22Rv1 (cell line): ENCODE measurements at regions not wholly inside any gene's neighbourhood (a gene's known extent, or its start where the extent isn't known, plus 50 kb on each side); places are given as distances from the start of the nearest gene placed in this dataset.

Experiments used
- H3K27ac ChIP-seq: fragments of 450-650 bp; 2 replicates; pipeline ENCODE4 v1.5.1; 2017
- ZFX ChIP-seq: fragments of 450-650 bp; IDR thresholded peaks from 2 replicates; pipeline ENCODE4 v1.6.1; 2017; ENCODE audit warnings: antibody characterized with exemption, borderline replicate concordance
- TF ChIP-seq, protein P1 (sequence below): fragments of 450-650 bp; IDR thresholded peaks from 2 replicates; pipeline ENCODE4 v1.5.1; 2017; ENCODE audit warnings: mild to moderate bottlenecking

DNA sequence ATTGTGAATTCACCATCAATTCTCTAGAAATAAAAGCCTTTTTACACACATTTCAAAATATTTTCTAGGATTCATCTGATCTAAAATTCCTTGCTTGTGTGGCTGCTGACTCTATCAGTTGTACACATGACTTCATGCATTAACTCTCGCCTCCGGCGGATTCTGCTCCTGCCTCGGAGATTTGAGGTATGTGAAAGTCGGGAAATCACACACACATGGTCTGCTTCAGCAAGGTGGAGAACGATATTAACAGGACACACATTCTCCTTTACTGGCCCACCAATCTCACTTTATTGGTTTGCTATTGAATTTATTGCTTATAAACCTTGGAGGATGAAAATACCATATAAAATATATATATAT, 855.7 kb downstream of the SLITRK5 start:
- TF ChIP-seq, protein P1, sequence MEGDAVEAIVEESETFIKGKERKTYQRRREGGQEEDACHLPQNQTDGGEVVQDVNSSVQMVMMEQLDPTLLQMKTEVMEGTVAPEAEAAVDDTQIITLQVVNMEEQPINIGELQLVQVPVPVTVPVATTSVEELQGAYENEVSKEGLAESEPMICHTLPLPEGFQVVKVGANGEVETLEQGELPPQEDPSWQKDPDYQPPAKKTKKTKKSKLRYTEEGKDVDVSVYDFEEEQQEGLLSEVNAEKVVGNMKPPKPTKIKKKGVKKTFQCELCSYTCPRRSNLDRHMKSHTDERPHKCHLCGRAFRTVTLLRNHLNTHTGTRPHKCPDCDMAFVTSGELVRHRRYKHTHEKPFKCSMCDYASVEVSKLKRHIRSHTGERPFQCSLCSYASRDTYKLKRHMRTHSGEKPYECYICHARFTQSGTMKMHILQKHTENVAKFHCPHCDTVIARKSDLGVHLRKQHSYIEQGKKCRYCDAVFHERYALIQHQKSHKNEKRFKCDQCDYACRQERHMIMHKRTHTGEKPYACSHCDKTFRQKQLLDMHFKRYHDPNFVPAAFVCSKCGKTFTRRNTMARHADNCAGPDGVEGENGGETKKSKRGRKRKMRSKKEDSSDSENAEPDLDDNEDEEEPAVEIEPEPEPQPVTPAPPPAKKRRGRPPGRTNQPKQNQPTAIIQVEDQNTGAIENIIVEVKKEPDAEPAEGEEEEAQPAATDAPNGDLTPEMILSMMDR, result no peak
- no peak for TF ChIP-seq ZFX
- no peak overlapping the region for H3K27ac ChIP-seq

DNA sequence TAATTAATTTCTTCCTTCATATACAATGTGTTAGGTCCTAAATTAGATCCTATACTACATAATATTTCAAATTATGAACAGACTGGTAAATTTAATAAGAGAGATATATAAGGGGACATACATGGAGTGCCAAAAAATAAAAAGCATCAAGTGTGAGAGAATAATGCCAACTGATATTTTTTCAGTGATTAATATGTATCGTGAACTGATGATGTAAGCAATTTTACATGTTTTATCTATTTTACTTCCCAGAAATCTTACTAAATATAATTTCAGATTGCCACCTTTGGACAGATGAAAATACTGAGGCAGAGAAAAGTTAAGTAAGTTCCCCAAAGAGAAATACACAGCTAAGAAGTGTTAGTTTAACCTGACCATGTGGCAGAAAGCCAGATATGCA, 870.8 kb downstream of the SLITRK5 start:
- TF ChIP-seq ZFX, result no peak
- TF ChIP-seq, protein P1, result no peak
- H3K27ac ChIP-seq, result no peak overlapping the region

DNA sequence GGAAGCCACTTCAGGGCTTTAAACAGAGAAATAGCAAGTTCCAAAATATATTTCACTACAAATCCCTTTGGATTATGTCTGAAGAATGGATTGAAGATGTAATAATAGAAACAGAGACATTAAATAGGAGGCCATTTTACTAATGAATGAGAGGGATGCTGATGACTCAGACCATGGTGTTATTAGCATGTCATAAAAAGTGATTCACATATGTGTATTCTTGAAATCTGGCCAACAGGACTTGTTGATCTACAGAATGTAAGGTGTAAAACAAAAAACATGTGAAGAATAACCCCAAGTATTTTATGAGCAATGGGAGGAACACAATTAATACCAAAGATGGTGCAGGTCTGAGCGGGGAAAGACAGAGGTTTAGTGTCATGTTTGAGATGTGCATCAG, 873.7 kb downstream of the SLITRK5 start:
- TF ChIP-seq, protein P1, result no peak
- no peak for TF ChIP-seq ZFX
- H3K27ac ChIP-seq, result no peak overlapping the region

DNA sequence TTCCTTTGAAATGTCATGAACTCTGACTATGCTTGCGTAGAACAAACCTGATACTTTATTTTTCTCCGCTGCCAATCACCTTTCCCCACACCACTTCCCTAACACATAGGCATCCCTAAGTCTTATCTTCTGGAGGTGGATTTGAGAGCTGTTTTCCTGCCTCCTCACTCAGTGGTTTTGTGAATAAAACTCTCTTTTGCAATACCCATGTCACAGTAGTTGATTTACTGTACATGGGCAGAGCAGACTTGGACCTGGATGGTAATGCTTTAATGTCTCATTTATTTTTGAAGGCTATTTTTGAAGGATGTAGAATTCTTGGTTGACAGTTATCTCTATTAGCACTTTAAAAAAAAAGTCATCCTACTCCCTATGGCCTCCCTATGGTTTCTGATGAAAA, 881.8 kb downstream of the SLITRK5 start:
- no peak for TF ChIP-seq ZFX
- TF ChIP-seq, protein P1, result no peak
- H3K27ac ChIP-seq, result no peak overlapping the region

DNA sequence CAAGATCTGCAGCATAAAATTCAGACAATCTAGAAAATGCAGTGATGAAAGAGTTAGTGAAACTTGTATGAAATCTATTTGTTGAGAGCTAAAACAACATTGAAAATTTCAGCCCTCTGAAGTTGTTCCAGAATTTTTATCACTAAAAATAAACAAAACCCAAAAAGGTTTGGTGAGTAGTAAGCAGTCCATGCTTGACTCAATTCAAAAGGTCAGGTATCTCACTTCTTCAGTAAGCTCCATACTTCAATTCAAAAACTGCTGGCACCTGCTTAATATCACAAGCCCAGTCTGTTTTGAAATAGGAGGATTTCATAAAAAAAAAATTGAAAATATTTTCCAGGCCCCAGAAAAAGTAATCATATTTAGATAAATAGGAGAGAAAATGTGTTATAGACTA, 894.4 kb downstream of the SLITRK5 start:
- no peak overlapping the region for H3K27ac ChIP-seq
- TF ChIP-seq ZFX, result no peak
- TF ChIP-seq, protein P1, result no peak

DNA sequence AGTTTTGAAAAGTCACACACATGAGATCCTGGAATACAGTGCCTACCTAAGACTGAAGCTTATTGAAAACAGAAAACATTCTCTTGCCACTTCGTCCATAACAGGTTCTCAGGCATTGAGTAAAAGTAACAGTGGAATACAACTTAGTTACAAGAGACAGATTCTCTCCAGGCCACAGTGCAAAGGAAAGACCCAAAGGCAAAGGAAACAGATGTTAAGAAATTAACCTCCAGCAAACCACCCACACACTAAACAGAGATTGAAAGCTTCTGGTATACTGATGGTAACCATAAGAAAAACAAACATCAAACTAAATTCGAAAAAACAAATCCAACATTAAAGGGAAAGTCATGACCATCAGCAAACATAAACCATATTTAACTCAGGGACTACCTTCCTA, 914.7 kb downstream of the SLITRK5 start:
- H3K27ac ChIP-seq, result no peak overlapping the region
- TF ChIP-seq, protein P1, result no peak
- no peak for TF ChIP-seq ZFX

DNA sequence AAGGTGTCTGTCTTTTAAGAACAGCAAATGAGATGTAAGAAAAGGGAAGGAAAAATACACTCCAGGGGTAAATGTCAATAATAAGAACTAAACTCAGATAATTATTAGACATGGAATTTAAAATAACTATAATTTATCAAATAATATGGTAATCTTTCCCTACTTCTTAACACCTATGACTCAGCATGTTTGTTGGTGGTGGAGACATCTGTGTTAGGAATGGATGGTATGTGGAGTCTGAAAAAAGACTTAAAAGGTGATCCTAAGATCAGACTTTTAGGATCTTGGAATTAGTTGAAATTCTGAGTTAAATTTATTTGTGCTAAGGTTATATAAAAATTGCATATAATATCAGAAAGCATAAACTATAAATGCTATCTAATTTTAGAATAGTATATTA, 915.1 kb downstream of the SLITRK5 start:
- no peak for TF ChIP-seq ZFX
- TF ChIP-seq, protein P1, result no peak
- H3K27ac ChIP-seq, result no peak overlapping the region
